ENCODE measurements at regions not wholly inside any gene's neighbourhood (a gene's known extent, or its start where the extent isn't known, plus 50 kb on each side); places are given as distances from the start of the nearest gene placed in this dataset.

- TF ChIP-seq, protein P1, sequence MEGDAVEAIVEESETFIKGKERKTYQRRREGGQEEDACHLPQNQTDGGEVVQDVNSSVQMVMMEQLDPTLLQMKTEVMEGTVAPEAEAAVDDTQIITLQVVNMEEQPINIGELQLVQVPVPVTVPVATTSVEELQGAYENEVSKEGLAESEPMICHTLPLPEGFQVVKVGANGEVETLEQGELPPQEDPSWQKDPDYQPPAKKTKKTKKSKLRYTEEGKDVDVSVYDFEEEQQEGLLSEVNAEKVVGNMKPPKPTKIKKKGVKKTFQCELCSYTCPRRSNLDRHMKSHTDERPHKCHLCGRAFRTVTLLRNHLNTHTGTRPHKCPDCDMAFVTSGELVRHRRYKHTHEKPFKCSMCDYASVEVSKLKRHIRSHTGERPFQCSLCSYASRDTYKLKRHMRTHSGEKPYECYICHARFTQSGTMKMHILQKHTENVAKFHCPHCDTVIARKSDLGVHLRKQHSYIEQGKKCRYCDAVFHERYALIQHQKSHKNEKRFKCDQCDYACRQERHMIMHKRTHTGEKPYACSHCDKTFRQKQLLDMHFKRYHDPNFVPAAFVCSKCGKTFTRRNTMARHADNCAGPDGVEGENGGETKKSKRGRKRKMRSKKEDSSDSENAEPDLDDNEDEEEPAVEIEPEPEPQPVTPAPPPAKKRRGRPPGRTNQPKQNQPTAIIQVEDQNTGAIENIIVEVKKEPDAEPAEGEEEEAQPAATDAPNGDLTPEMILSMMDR (IDR thresholded peaks at IDR 0.05): no peak
- TF ChIP-seq POLR2A (IDR thresholded peaks at IDR 0.05): no peak
Measured at GRCh38 chr15:25543196-25543595, 104.4 kb upstream of the UBE3A start.

Measured in transverse colon (tissue), 3 donors.